HCT116 (cell line): ENCODE measurements at regions not wholly inside any gene's neighbourhood (a gene's known extent, or its start where the extent isn't known, plus 50 kb on each side); places are given as distances from the start of the nearest gene placed in this dataset.

Experiments
- CTCF ChIP-seq, 3 experiments: fragments of 200-600 bp in 1 of 3; sonication (generic) in 1 of 3; IDR thresholded peaks in 2 of 3; conservative IDR thresholded peaks in 1 of 3; 2 replicates each; pipeline ENCODE4 v1.5.1; 2012 to 2017; ENCODE audit warnings: low read depth in 2 of 3, low read length in 2 of 3, antibody characterized with exemption in 1 of 3, borderline replicate concordance in 1 of 3, control low read depth in 1 of 3, mild to moderate bottlenecking in 1 of 3, mixed read lengths in 1 of 3, mixed run types in 1 of 3, moderate library complexity in 1 of 3; ENCODE audit not compliant: insufficient read depth in 1 of 3
- POLR2A ChIP-seq: IDR thresholded peaks from 2 replicates; pipeline ENCODE4 v1.7.0; 2011; ENCODE audit warnings: borderline replicate concordance; ENCODE audit not compliant: insufficient read depth, insufficient read length; ENCODE audit errors: extremely low read depth
- TF ChIP-seq, protein P1 (sequence below): IDR thresholded peaks from 2 replicates; pipeline ENCODE4 v1.6.1; 2012; ENCODE audit warnings: low read depth

GRCh38 chr6:118712969-118713368, 61.6 kb upstream of the CEP85L start:
- TF ChIP-seq, protein P1, sequence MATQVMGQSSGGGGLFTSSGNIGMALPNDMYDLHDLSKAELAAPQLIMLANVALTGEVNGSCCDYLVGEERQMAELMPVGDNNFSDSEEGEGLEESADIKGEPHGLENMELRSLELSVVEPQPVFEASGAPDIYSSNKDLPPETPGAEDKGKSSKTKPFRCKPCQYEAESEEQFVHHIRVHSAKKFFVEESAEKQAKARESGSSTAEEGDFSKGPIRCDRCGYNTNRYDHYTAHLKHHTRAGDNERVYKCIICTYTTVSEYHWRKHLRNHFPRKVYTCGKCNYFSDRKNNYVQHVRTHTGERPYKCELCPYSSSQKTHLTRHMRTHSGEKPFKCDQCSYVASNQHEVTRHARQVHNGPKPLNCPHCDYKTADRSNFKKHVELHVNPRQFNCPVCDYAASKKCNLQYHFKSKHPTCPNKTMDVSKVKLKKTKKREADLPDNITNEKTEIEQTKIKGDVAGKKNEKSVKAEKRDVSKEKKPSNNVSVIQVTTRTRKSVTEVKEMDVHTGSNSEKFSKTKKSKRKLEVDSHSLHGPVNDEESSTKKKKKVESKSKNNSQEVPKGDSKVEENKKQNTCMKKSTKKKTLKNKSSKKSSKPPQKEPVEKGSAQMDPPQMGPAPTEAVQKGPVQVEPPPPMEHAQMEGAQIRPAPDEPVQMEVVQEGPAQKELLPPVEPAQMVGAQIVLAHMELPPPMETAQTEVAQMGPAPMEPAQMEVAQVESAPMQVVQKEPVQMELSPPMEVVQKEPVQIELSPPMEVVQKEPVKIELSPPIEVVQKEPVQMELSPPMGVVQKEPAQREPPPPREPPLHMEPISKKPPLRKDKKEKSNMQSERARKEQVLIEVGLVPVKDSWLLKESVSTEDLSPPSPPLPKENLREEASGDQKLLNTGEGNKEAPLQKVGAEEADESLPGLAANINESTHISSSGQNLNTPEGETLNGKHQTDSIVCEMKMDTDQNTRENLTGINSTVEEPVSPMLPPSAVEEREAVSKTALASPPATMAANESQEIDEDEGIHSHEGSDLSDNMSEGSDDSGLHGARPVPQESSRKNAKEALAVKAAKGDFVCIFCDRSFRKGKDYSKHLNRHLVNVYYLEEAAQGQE: no peak
- TF ChIP-seq POLR2A: no peak
- TF ChIP-seq CTCF (IDR thresholded peaks at IDR 0.05 in 2 of 3, conservative IDR thresholded peaks at IDR 0.05 in 1 of 3; ENCODE audit: borderline replicate concordance in 1 of 3, insufficient read depth in 1 of 3, low read depth in 2 of 3, low read length in 2 of 3): no peak
